Trophoblast cell (in vitro differentiated cells and primary cell): ENCODE measurements at regions not wholly inside any gene's neighbourhood (a gene's known extent, or its start where the extent isn't known, plus 50 kb on each side); places are given as distances from the start of the nearest gene placed in this dataset.

ENCODE experiments used
- DNase-seq, 2 donors: peaks; one replicate each; pipeline ENCODE4 v3.0.0-alpha.2; 2016
- H2AFZ ChIP-seq: 2 replicates; pipeline ENCODE4 v1.6.1; 2013; ENCODE audit warnings: low read length, moderate library complexity, mild to moderate bottlenecking; ENCODE audit not compliant: insufficient read depth, poor library complexity
- H2AK5ac ChIP-seq: 2 replicates; pipeline ENCODE4 v1.6.1; 2013; ENCODE audit warnings: mild to moderate bottlenecking, low read length
- H2BK120ac ChIP-seq: 2 replicates; pipeline ENCODE4 v1.6.1; 2013; ENCODE audit warnings: low read length, mild to moderate bottlenecking, moderate library complexity; ENCODE audit not compliant: insufficient read depth, poor library complexity
- H2BK12ac ChIP-seq: 2 replicates; pipeline ENCODE4 v1.6.1; 2013; ENCODE audit warnings: mild to moderate bottlenecking, low read length, moderate library complexity
- H2BK5ac ChIP-seq: 2 replicates; pipeline ENCODE4 v1.6.1; 2013; ENCODE audit warnings: low read length, low read depth, moderate library complexity, mild to moderate bottlenecking; ENCODE audit not compliant: poor library complexity
- H3K14ac ChIP-seq: 2 replicates; pipeline ENCODE4 v1.6.1; 2013; ENCODE audit warnings: mild to moderate bottlenecking, low read length
- H3K18ac ChIP-seq: 2 replicates; pipeline ENCODE4 v1.6.1; 2013; ENCODE audit warnings: mild to moderate bottlenecking, low read length
- H3K23ac ChIP-seq: 2 replicates; pipeline ENCODE4 v1.6.1; 2013; ENCODE audit warnings: low read length
- H3K27ac ChIP-seq: 2 replicates; pipeline ENCODE4 v1.5.1; 2013; ENCODE audit warnings: low read depth, mild to moderate bottlenecking, inconsistent platforms, low read length, moderate library complexity
- H3K27me3 ChIP-seq: 2 replicates; pipeline ENCODE4 v1.6.1; 2013; ENCODE audit warnings: inconsistent platforms, mild to moderate bottlenecking, low read length, moderate library complexity; ENCODE audit not compliant: insufficient read depth
- H3K36me3 ChIP-seq, 2 experiments: 1 replicate in 1 of 2; 2 replicates in 1 of 2; pipeline ENCODE4 v1.6.1; 2013; ENCODE audit warnings: low read length in 2 of 2, mild to moderate bottlenecking in 2 of 2, moderate library complexity in 1 of 2; ENCODE audit not compliant: insufficient read depth in 2 of 2, control insufficient read depth in 1 of 2
- H3K4ac ChIP-seq: 2 replicates; pipeline ENCODE4 v1.6.1; 2013; ENCODE audit warnings: low read depth, mild to moderate bottlenecking, low read length, moderate library complexity
- H3K4me1 ChIP-seq, 2 experiments: 1 replicate in 1 of 2; 2 replicates in 1 of 2; pipeline ENCODE4 v1.6.1; 2013; ENCODE audit warnings: low read length in 2 of 2, mild to moderate bottlenecking in 2 of 2, moderate library complexity in 1 of 2; ENCODE audit not compliant: insufficient read depth in 2 of 2, control insufficient read depth in 1 of 2
- H3K4me2 ChIP-seq: 2 replicates; pipeline ENCODE4 v1.6.1; 2013; ENCODE audit warnings: inconsistent platforms, mild to moderate bottlenecking, low read length, moderate library complexity
- H3K4me3 ChIP-seq: 2 replicates; pipeline ENCODE4 v1.5.1; 2013; ENCODE audit warnings: mild to moderate bottlenecking, low read depth, low read length, inconsistent platforms
- H3K79me1 ChIP-seq: one replicate; pipeline ENCODE4 v1.6.1; 2013; ENCODE audit warnings: low read length
- H3K79me2 ChIP-seq: 2 replicates; pipeline ENCODE4 v1.6.1; 2013; ENCODE audit warnings: low read length, mild to moderate bottlenecking; ENCODE audit not compliant: control insufficient read depth, insufficient read depth, poor library complexity
- H3K9ac ChIP-seq: 2 replicates; pipeline ENCODE4 v1.6.1; 2013; ENCODE audit warnings: mild to moderate bottlenecking, low read length
- H3K9me3 ChIP-seq: 2 replicates; pipeline ENCODE4 v1.6.1; 2013; ENCODE audit warnings: low read depth, mild to moderate bottlenecking, control low read depth, inconsistent platforms, low read length; ENCODE audit not compliant: insufficient read depth
- H4K12ac ChIP-seq: 2 replicates; pipeline ENCODE4 v1.6.1; 2013; ENCODE audit warnings: low read depth, mild to moderate bottlenecking, low read length, moderate library complexity
- H4K8ac ChIP-seq: 2 replicates; pipeline ENCODE4 v1.6.1; 2013; ENCODE audit warnings: low read depth, mild to moderate bottlenecking, low read length, moderate library complexity
- H4K91ac ChIP-seq: one replicate; pipeline ENCODE4 v1.6.1; 2013; ENCODE audit warnings: low read depth, mild to moderate bottlenecking, low read length, moderate library complexity
- WGBS: extraction: QIAGEN DNeasy Blood & Tissue Kit; methylation state at CpG from one replicate; pipeline ENCODE4 v1.1.7; 2013; ENCODE audit warnings: missing lambda C conversion rate; ENCODE audit not compliant: insufficient read length, insufficient coverage; ENCODE audit errors: extremely low coverage; 5-methylcytosine and 5-hydroxymethylcytosine counted together

DNA sequence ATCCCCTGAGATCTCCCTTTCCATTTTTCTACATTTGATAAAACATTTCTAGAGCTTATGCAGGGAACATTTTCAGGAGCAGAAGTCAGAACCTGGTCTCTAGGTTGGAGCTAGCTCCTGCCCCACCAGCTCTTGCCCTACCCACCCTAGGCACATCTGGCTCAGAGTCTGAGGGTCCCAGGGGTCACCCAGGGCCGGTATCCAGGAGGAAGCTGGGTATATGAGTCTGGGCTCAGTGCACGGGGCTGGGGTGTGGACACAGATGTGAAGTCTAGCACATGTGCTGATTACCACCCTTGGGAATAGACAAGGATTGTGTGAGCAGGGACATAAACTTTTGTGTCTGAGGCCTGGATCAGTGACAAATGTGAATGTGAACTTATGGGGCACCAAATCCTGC lies 95.4 kb downstream of the MATN1 start:
- no peaks in the 10 kb centered on the region for H3K27me3 ChIP-seq
- H3K36me3 ChIP-seq, result no peaks in the 10 kb centered on the region
- no peak overlapping the region for H2AFZ ChIP-seq
- no peak overlapping the region for H4K91ac ChIP-seq
- no peak overlapping the region for H3K18ac ChIP-seq
- no peaks in the 10 kb centered on the region for H3K79me1 ChIP-seq
- no peak overlapping the region for H3K4ac ChIP-seq
- H3K23ac ChIP-seq, result no peak overlapping the region
- H3K9ac ChIP-seq, result no peak overlapping the region
- no peak overlapping the region for H2BK120ac ChIP-seq
- peaks cover 11% of the 10 kb centered on the region for H3K9me3 ChIP-seq
- no peaks in the 10 kb centered on the region for H3K79me2 ChIP-seq
- no peak overlapping the region for H4K8ac ChIP-seq
- no CpG with 5 or more reads among the region's 2 CpGs for WGBS
- no peak overlapping the region for H2BK12ac ChIP-seq
- no peak for DNase-seq
- H3K4me3 ChIP-seq, result no peak overlapping the region
- H3K27ac ChIP-seq, result no peak overlapping the region
- no peak overlapping the region for H3K14ac ChIP-seq
- no peak overlapping the region for H2AK5ac ChIP-seq
- H4K12ac ChIP-seq, result no peak overlapping the region
- H3K4me1 ChIP-seq, result no peaks in the 10 kb centered on the region
- no peak overlapping the region for H2BK5ac ChIP-seq
- H3K4me2 ChIP-seq, result no peak overlapping the region

DNA sequence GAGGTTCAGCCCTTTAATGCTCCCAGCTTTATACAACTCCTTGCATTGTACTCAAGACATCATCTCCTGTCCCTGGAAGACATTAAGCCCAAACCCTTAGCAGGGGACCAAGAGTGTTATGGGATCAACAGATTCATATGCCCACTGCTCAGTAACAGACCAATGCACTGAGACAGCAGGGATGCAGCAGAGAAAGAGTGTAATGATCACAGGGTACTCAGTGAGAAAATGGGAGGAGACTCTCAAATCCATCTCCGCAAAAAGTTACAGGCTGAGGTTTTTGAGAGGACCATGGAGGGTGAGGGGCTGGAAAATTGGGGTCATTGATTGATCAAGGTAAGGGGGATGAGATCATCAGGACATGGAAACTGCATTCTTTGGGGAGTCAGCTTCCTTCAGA lies 96.2 kb downstream of the MATN1 start:
- no peak for DNase-seq
- Histone ChIP-seq H4K12ac (no peak overlapping the region), H4K8ac (no peak overlapping the region), H2BK12ac (no peak overlapping the region), H4K91ac (no peak overlapping the region), H3K36me3 (no peaks in the 10 kb centered on the region), H3K27ac (no peak overlapping the region), H2AFZ (no peak overlapping the region), H3K23ac (no peak overlapping the region), H3K18ac (no peak overlapping the region), H3K9ac (no peak overlapping the region), H2BK120ac (no peak overlapping the region), H3K9me3 (peaks cover 12% of the 10 kb centered on the region), H3K27me3 (no peaks in the 10 kb centered on the region), H2BK5ac (no peak overlapping the region), H3K4me2 (no peak overlapping the region), H3K4me3 (no peak overlapping the region), H3K79me2 (no peaks in the 10 kb centered on the region), H3K4me1 (no peaks in the 10 kb centered on the region), H2AK5ac (no peak overlapping the region), H3K79me1 (no peaks in the 10 kb centered on the region), H3K14ac (no peak overlapping the region), H3K4ac (no peak overlapping the region)
- no CpG with 5 or more reads among the region's 1 CpG for WGBS

DNA sequence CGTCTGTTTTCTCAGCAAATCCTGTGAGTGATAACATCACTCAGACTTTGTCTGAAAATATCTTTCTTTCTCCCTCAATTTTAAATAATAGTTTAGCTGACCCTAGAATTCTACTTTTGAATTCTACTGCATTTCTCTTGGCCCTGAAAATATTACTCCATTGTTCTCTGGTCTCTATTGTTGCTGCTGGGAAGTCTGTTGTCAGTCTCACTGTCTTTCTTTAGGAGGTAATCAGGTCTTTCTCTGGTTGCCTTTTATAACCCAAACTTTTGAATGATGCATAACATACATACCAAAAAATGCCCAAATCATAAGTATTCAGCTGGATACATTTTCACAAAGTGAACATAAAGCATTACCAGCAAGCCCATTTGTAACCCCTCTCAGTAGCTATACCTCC lies 100.0 kb downstream of the MATN1 start:
- Histone ChIP-seq H4K8ac (no peak overlapping the region), H3K36me3 (no peaks in the 10 kb centered on the region), H2BK120ac (no peak overlapping the region), H3K9me3 (peaks cover 12% of the 10 kb centered on the region), H4K91ac (no peak overlapping the region), H2AK5ac (no peak overlapping the region), H3K4ac (no peak overlapping the region), H3K14ac (no peak overlapping the region), H3K27me3 (no peaks in the 10 kb centered on the region), H2BK12ac (no peak overlapping the region), H4K12ac (no peak overlapping the region), H3K4me1 (peaks cover 4 to 7% of the 10 kb centered on the region in 2 experiments), H3K18ac (no peak overlapping the region), H2BK5ac (no peak overlapping the region), H2AFZ (no peak overlapping the region), H3K79me1 (no peaks in the 10 kb centered on the region), H3K9ac (no peak overlapping the region), H3K4me2 (no peak overlapping the region), H3K79me2 (no peaks in the 10 kb centered on the region), H3K27ac (no peak overlapping the region), H3K4me3 (no peak overlapping the region), H3K23ac (no peak overlapping the region)
- no peak for DNase-seq
- no CpG with 5 or more reads among the region's 1 CpG for WGBS

DNA sequence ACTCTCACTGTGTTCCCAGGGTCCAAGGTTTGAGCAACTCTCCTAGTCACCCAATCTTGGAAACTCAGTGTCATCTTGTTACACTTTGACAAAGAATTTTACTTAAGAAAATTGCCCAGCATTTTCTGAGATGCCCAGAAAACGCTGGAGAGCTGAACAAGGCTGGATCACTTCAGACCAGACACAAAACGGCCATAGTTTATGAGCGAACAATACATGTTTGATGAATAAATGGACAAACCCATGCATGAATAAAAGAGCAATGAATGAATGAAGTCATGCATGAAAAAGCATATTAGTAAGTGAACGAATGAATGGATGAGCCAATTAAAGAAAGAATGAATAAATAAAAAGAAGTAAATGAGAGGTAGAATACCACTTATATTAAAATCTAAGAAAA lies 103.8 kb downstream of the MATN1 start:
- Histone ChIP-seq H3K4me3 (no peak overlapping the region), H3K14ac (no peak overlapping the region), H3K4me1 (peaks cover 4 to 7% of the 10 kb centered on the region in 2 experiments), H2BK120ac (no peak overlapping the region), H2AK5ac (no peak overlapping the region), H4K8ac (no peak overlapping the region), H2BK5ac (no peak overlapping the region), H3K4me2 (no peak overlapping the region), H2BK12ac (no peak overlapping the region), H3K9me3 (peaks cover 3% of the 10 kb centered on the region), H3K27me3 (no peaks in the 10 kb centered on the region), H3K36me3 (no peaks in the 10 kb centered on the region), H3K79me1 (no peaks in the 10 kb centered on the region), H3K79me2 (no peaks in the 10 kb centered on the region), H3K9ac (no peak overlapping the region), H3K18ac (no peak overlapping the region), H2AFZ (no peak overlapping the region), H3K4ac (no peak overlapping the region), H3K27ac (no peak overlapping the region), H4K91ac (no peak overlapping the region), H4K12ac (no peak overlapping the region), H3K23ac (no peak overlapping the region)
- DNase-seq, result no peak
- WGBS, result no CpG with 5 or more reads among the region's 4 CpGs
